Prostate gland (tissue), 2 donors: ENCODE measurements at regions not wholly inside any gene's neighbourhood (a gene's known extent, or its start where the extent isn't known, plus 50 kb on each side); places are given as distances from the start of the nearest gene placed in this dataset.

Source experiments
- DNase-seq: peaks from one replicate; pipeline ENCODE4 v3.0.0-alpha.2; 2019; ENCODE audit warnings: low spot score
- H3K27ac ChIP-seq, 2 donors: fragments of 200-600 bp; sonication (generic); 2 replicates each; pipeline ENCODE4 v1.5.1; 2017 to 2019
- H3K27me3 ChIP-seq: fragments of 200-600 bp; sonication (generic); replicated peaks from 2 replicates; pipeline ENCODE4 v1.5.1; 2019; ENCODE audit not compliant: insufficient read depth
- H3K36me3 ChIP-seq, 2 donors: fragments of 200-600 bp; sonication (generic); 1 replicate in 1 of 2; 2 replicates in 1 of 2; pipeline versions ENCODE4 v1.5.1 to v1.8.1; 2017 to 2019
- H3K4me1 ChIP-seq: fragments of 200-600 bp; sonication (generic); replicated peaks from 2 replicates; pipeline ENCODE4 v1.5.1; 2019
- H3K4me3 ChIP-seq, 2 donors: fragments of 200-600 bp; sonication (generic); 2 replicates each; pipeline ENCODE4 v1.5.1; 2017 to 2019
- H3K9me3 ChIP-seq: fragments of 200-600 bp; sonication (generic); 2 replicates; pipeline ENCODE4 v1.5.1; 2017
- POLR2A ChIP-seq: fragments of 450-650 bp; IDR thresholded peaks from one replicate; pipeline ENCODE4 v1.6.1; 2016; ENCODE audit warnings: antibody characterized with exemption, mild to moderate bottlenecking
- POLR2AphosphoS5 ChIP-seq: sonication (generic); formaldehyde crosslinking; IDR thresholded peaks from one replicate; pipeline ENCODE4 v1.6.1; 2017; ENCODE audit warnings: antibody characterized with exemption
- WGBS: methylation state at CpG from one replicate; pipeline ENCODE4 v1.1.5; 2018; 5-methylcytosine and 5-hydroxymethylcytosine counted together
- intact Hi-C: fragments of 100-400 bp; cut with DNase I; formaldehyde crosslinking; loops from one replicate; pipeline ENCODE4 v1.14.2; 2022
- TF ChIP-seq, protein P1 (sequence below), 4 experiments: fragments of 200-600 bp in 2 of 4; fragments of 450-650 bp in 2 of 4; sonication (generic) in 2 of 4; IDR thresholded peaks; 1 replicate in 3 of 4; 2 replicates in 1 of 4; pipeline ENCODE4 v1.5.1; 2016 to 2019; ENCODE audit warnings: antibody characterized with exemption in 4 of 4, mild to moderate bottlenecking in 2 of 4, moderate library complexity in 2 of 4

DNA sequence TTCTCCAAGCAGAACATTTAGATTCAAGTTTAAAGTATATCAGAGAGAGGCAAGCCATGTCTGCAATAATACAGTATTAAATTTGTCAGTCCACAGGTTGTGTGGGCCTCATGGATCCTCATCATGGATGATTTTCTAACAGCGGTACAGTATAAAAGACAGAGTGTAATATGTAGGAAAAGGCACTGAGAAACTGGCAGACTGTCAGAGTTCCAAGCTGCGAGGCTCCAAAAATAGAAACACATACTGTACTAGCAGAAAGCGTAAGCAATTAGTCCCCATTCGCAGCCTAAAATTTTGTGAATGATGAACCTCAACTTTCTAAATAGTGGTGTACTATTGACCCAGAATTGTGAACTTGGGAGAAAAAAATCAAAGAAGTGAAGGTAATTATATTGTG, 933.3 kb downstream of the XPNPEP1 start:
- WGBS: 63% methylated on average over 4 of the region's 4 CpGs
- intact Hi-C loops: no loop called here

DNA sequence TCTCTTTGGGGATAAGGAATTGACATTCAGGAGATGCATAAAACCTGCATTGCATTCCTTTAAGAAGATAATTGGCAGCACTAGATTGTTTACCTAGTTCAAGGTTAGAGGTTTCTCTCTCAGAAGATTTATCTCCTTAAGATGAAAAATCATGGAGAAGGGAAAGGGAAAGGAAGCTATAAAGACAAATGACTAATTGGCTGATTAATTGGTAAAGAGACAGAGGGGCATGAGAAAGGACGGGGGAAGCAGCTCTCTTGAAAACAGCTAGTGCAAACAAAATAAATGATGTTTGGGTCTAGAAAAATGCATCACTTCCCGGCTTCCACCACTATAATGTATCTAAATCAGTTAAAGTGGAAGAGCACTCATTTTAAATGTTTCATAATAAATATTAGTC, 941.2 kb downstream of the XPNPEP1 start:
- no peak overlapping the region for H3K27ac ChIP-seq
- no peaks in the 10 kb centered on the region for H3K4me1 ChIP-seq
- H3K4me3 ChIP-seq: no peak overlapping the region
- H3K27me3 ChIP-seq: no peaks in the 10 kb centered on the region
- TF ChIP-seq POLR2AphosphoS5: no peak
- TF ChIP-seq POLR2A: no peak
- TF ChIP-seq, protein P1, sequence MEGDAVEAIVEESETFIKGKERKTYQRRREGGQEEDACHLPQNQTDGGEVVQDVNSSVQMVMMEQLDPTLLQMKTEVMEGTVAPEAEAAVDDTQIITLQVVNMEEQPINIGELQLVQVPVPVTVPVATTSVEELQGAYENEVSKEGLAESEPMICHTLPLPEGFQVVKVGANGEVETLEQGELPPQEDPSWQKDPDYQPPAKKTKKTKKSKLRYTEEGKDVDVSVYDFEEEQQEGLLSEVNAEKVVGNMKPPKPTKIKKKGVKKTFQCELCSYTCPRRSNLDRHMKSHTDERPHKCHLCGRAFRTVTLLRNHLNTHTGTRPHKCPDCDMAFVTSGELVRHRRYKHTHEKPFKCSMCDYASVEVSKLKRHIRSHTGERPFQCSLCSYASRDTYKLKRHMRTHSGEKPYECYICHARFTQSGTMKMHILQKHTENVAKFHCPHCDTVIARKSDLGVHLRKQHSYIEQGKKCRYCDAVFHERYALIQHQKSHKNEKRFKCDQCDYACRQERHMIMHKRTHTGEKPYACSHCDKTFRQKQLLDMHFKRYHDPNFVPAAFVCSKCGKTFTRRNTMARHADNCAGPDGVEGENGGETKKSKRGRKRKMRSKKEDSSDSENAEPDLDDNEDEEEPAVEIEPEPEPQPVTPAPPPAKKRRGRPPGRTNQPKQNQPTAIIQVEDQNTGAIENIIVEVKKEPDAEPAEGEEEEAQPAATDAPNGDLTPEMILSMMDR (IDR thresholded peaks at IDR 0.05): no peak
- H3K36me3 ChIP-seq: no peaks in the 10 kb centered on the region
- intact Hi-C loops: no loop called here
- 19% methylated on average over 2 of the region's 2 CpGs for WGBS
- no peak for DNase-seq
- no peaks in the 10 kb centered on the region for H3K9me3 ChIP-seq

More for the DNA sequence above, 933.3 kb downstream of the XPNPEP1 start:
- TF ChIP-seq POLR2AphosphoS5 (no peak), POLR2A (no peak)
- TF ChIP-seq, protein P1 (IDR thresholded peaks at IDR 0.05): no peak
- Histone ChIP-seq H3K27ac (no peak overlapping the region), H3K27me3 (no peaks in the 10 kb centered on the region), H3K4me1 (no peaks in the 10 kb centered on the region), H3K9me3 (no peaks in the 10 kb centered on the region), H3K36me3 (no peaks in the 10 kb centered on the region), H3K4me3 (no peak overlapping the region)
- DNase-seq: no peak

DNA sequence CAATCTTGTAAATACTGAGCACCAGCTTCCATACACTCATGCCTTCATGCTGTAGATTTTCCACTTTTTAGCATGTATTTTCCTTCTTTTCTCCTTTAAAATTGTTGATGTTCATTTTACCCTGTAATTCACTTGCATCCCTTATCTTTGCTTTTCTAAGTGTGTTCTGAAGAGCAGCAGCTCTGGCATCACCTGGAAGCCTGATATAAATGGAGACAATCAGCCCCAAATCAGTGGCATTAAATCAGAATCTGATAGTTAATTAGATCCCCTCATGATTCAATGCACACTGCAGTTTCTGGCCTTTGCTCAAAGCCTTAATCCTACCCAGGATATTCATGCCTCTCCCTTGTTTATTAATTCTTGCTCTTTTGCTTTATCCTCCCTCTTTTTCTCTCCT, 942.4 kb downstream of the XPNPEP1 start:
- Histone ChIP-seq H3K9me3 (no peaks in the 10 kb centered on the region), H3K4me3 (no peak overlapping the region), H3K27ac (no peak overlapping the region), H3K36me3 (no peaks in the 10 kb centered on the region), H3K27me3 (no peaks in the 10 kb centered on the region), H3K4me1 (no peaks in the 10 kb centered on the region)
- TF ChIP-seq POLR2AphosphoS5 (no peak), POLR2A (no peak)
- TF ChIP-seq, protein P1 (IDR thresholded peaks at IDR 0.05): no peak
- intact Hi-C loops: no loop called here
- no peak for DNase-seq

DNA sequence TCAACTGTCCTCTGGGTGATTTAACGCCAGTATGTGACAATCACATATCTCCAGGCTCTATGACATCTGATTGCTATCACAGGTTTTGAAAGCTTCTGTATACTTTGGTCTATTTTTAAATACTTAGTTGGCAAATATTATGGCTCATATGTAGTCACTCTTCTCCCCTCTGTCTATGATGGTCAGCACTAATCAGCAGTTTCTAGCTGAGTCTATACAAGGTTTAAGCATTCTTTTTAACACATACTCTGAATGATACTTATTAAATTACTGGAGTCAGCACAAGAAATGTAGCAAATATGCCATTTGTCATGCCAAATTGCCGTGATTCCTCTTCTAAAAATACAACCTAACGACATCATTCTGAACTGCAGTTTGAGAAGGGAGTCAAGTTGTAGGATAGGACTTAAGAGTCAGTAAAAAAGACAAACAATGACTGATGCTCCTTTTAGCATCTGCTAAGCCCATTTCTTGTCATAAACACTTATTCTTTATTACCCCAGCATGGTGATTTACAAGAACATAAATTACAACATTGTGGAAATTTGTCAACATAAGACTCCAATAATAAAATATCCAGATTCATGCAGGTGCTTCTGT, 947.8 kb downstream of the XPNPEP1 start:
- Histone ChIP-seq H3K36me3 (no peaks in the 10 kb centered on the region), H3K27me3 (no peaks in the 10 kb centered on the region), H3K4me3 (no peak overlapping the region), H3K9me3 (no peaks in the 10 kb centered on the region), H3K27ac (no peak overlapping the region), H3K4me1 (no peaks in the 10 kb centered on the region)
- intact Hi-C loops: no loop called here
- TF ChIP-seq, protein P1 (IDR thresholded peaks at IDR 0.05): no peak
- no peak for TF ChIP-seq POLR2A
- no peak for TF ChIP-seq POLR2AphosphoS5
- DNase-seq: no peak
- WGBS: 51% methylated on average over 3 of the region's 3 CpGs

DNA sequence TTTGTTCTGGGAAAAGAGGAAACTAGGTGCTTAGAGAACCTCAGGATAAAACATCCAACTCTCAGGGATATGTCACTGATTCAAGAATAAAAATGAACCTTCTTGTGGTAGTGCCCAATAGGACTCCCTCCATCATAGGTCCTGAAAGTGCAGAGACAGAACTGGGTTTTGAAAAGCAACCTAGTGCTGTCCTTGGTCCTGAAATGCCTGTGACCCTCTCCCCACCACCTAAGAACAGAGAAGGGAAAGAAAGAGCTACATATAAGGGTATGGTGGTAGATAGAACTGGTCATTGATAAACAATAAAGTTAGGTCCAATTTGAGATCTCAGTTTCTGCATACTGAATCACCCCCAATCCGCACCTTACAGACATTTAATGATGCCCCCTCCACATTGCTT, 953.3 kb downstream of the XPNPEP1 start:
- Histone ChIP-seq H3K27ac (no peak overlapping the region), H3K4me1 (no peaks in the 10 kb centered on the region), H3K9me3 (no peaks in the 10 kb centered on the region), H3K27me3 (no peaks in the 10 kb centered on the region), H3K4me3 (no peak overlapping the region), H3K36me3 (no peaks in the 10 kb centered on the region)
- TF ChIP-seq, protein P1 (IDR thresholded peaks at IDR 0.05): no peak
- TF ChIP-seq POLR2AphosphoS5 (no peak), POLR2A (no peak)
- 16% methylated on average over 1 of the region's 1 CpG for WGBS
- intact Hi-C loops: no loop called here
- DNase-seq: no peak
